ENCODE measurements at regions not wholly inside any gene's neighbourhood (a gene's known extent, or its start where the extent isn't known, plus 50 kb on each side); places are given as distances from the start of the nearest gene placed in this dataset.

DNA sequence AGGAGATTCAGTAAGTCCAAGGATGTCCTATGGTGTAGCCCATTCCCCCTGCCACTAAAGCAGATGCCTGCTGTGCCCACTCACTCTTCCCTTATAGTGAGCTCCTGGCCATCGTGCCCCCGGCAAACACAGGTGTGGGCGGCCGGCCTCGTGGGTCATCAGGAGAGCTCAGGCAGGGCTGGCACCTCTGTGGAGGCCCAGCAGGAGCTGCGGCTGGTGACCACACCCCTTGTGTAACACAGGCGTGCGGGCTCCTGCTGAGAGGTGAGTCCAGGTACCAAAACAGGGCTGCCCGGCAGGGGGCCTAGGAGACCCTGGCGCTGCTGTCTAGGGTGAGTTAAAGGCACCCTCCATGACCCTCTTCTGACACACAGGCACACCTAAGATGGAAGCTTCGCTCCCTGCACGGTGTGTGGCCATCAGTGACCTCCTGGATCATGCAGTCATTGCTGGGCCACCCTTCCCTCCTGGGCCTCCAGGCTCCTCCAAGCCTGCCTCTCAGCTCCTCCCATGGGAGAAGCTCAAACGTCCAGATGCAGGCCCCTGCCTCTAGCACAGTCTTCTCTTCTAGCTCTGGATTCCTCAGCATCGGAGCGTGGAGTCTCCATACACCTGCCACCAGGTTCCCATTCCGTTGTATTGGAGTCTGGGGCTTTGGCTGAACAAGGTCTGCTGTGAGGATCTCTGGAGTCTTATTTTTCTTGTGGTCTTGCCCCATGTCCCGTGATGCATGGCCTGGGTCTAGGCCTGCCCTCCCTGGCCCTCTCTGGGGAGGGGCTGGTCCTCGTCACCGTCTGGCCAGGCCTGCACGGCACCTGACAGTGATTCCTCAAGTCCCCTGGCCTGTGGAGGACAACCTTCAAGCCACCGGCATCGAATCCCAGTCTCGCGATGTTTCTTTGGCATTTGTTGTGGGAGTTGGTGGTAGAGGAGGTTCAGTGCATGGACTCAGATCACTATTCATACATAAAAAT is 246.9 kb downstream of the ACKR3 start:
- Mint-ChIP-seq H3K9me3 (peaks cover 14% of the 10 kb centered on the region), H3K27ac (no peak overlapping the region), H3K4me3 (no peak overlapping the region), H3K36me3 (peaks cover 2% of the 10 kb centered on the region), H3K4me1 (peaks cover 7% of the 10 kb centered on the region), H3K27me3 (ENCODE audit: low read depth) (no peaks in the 10 kb centered on the region; the same call in 1 of the 2 replicates)
- ChIA-PET POLR2A (no interaction called here), CTCF (no interaction called here)
- no peak for DNase-seq (ENCODE audit: low spot score)
- TF ChIP-seq, protein P1, sequence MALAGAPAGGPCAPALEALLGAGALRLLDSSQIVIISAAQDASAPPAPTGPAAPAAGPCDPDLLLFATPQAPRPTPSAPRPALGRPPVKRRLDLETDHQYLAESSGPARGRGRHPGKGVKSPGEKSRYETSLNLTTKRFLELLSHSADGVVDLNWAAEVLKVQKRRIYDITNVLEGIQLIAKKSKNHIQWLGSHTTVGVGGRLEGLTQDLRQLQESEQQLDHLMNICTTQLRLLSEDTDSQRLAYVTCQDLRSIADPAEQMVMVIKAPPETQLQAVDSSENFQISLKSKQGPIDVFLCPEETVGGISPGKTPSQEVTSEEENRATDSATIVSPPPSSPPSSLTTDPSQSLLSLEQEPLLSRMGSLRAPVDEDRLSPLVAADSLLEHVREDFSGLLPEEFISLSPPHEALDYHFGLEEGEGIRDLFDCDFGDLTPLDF (CRISPR knock-in tag; IDR thresholded peaks at IDR 0.05), result no peak
- TF ChIP-seq, protein P2, sequence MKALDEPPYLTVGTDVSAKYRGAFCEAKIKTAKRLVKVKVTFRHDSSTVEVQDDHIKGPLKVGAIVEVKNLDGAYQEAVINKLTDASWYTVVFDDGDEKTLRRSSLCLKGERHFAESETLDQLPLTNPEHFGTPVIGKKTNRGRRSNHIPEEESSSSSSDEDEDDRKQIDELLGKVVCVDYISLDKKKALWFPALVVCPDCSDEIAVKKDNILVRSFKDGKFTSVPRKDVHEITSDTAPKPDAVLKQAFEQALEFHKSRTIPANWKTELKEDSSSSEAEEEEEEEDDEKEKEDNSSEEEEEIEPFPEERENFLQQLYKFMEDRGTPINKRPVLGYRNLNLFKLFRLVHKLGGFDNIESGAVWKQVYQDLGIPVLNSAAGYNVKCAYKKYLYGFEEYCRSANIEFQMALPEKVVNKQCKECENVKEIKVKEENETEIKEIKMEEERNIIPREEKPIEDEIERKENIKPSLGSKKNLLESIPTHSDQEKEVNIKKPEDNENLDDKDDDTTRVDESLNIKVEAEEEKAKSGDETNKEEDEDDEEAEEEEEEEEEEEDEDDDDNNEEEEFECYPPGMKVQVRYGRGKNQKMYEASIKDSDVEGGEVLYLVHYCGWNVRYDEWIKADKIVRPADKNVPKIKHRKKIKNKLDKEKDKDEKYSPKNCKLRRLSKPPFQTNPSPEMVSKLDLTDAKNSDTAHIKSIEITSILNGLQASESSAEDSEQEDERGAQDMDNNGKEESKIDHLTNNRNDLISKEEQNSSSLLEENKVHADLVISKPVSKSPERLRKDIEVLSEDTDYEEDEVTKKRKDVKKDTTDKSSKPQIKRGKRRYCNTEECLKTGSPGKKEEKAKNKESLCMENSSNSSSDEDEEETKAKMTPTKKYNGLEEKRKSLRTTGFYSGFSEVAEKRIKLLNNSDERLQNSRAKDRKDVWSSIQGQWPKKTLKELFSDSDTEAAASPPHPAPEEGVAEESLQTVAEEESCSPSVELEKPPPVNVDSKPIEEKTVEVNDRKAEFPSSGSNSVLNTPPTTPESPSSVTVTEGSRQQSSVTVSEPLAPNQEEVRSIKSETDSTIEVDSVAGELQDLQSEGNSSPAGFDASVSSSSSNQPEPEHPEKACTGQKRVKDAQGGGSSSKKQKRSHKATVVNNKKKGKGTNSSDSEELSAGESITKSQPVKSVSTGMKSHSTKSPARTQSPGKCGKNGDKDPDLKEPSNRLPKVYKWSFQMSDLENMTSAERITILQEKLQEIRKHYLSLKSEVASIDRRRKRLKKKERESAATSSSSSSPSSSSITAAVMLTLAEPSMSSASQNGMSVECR (CRISPR knock-in tag; IDR thresholded peaks at IDR 0.05; ENCODE audit: borderline replicate concordance), result no peak
- TF ChIP-seq, protein P3, sequence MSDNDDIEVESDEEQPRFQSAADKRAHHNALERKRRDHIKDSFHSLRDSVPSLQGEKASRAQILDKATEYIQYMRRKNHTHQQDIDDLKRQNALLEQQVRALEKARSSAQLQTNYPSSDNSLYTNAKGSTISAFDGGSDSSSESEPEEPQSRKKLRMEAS (CRISPR knock-in tag; IDR thresholded peaks at IDR 0.05), result no peak
- TF ChIP-seq SP1 (CRISPR knock-in tag; conservative IDR thresholded peaks at IDR 0.05) (no peak), NFYB (CRISPR knock-in tag; conservative IDR thresholded peaks at IDR 0.05; ENCODE audit: low read depth) (no peak), SMAD4 (CRISPR knock-in tag; IDR thresholded peaks at IDR 0.05) (no peak), JUN (CRISPR knock-in tag; IDR thresholded peaks at IDR 0.05) (no peak), KAT7 (CRISPR knock-in tag; IDR thresholded peaks at IDR 0.05; ENCODE audit: borderline replicate concordance) (no peak), ZNF317 (CRISPR knock-in tag; IDR thresholded peaks at IDR 0.05; ENCODE audit: borderline replicate concordance, low read depth) (no peak), NR3C1 (CRISPR knock-in tag; conservative IDR thresholded peaks at IDR 0.05; ENCODE audit: low read depth) (no peak), CREB1 (CRISPR knock-in tag; IDR thresholded peaks at IDR 0.05) (no peak)
- TF ChIP-seq, protein P4, sequence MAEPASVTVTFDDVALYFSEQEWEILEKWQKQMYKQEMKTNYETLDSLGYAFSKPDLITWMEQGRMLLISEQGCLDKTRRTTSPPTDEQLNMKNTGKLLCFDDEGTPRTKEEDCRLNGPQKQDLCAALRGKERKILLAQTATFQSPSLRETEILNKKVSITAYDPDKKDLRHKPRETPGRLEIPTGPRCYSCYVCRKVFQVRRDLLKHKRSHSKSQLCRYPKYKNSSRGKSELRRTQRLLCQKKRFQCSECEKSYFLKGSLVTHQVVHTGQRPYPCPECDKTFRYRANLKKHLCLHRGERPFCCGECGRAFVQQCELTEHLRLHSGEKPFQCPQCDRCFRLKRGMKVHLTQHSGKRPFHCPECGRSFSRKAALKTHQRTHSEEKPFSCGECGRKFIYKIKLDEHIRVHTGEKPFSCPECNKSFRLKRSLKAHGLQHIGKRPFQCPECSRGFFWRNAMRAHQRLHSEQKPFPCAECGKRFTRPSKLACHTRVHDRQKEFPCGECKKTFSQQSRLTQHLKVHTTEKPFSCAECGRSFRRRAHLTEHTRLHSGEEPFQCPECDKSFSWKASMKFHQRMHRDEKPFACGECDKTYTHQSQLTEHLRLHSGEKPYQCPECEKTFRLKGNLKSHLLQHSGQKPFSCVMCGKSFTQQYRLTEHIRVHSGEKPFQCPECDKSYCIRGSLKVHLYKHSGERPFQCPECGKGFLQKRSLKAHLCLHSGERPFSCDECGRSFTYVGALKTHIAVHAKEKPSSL (CRISPR knock-in tag; conservative IDR thresholded peaks at IDR 0.05), result no peak
- TF ChIP-seq, protein P5, sequence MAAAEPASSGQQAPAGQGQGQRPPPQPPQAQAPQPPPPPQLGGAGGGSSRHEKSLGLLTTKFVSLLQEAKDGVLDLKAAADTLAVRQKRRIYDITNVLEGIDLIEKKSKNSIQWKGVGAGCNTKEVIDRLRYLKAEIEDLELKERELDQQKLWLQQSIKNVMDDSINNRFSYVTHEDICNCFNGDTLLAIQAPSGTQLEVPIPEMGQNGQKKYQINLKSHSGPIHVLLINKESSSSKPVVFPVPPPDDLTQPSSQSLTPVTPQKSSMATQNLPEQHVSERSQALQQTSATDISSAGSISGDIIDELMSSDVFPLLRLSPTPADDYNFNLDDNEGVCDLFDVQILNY (CRISPR knock-in tag; IDR thresholded peaks at IDR 0.05), result no peak
- TF ChIP-seq, protein P6, sequence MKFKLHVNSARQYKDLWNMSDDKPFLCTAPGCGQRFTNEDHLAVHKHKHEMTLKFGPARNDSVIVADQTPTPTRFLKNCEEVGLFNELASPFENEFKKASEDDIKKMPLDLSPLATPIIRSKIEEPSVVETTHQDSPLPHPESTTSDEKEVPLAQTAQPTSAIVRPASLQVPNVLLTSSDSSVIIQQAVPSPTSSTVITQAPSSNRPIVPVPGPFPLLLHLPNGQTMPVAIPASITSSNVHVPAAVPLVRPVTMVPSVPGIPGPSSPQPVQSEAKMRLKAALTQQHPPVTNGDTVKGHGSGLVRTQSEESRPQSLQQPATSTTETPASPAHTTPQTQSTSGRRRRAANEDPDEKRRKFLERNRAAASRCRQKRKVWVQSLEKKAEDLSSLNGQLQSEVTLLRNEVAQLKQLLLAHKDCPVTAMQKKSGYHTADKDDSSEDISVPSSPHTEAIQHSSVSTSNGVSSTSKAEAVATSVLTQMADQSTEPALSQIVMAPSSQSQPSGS (CRISPR knock-in tag; IDR thresholded peaks at IDR 0.05; ENCODE audit: borderline replicate concordance, low read depth), result no peak
- ATAC-seq, result no peak
